HG03469 (cell line): ENCODE measurements at regions not wholly inside any gene's neighbourhood (a gene's known extent, or its start where the extent isn't known, plus 50 kb on each side); places are given as distances from the start of the nearest gene placed in this dataset.

Source experiments
- ATAC-seq: cut with Tn5 transposase; IDR thresholded peaks from one replicate; pipeline ENCODE4 v1.9.1; 2021; ENCODE audit warnings: mild to moderate bottlenecking, moderate library complexity, moderate number of reproducible peaks; ENCODE audit not compliant: unreplicated experiment

DNA sequence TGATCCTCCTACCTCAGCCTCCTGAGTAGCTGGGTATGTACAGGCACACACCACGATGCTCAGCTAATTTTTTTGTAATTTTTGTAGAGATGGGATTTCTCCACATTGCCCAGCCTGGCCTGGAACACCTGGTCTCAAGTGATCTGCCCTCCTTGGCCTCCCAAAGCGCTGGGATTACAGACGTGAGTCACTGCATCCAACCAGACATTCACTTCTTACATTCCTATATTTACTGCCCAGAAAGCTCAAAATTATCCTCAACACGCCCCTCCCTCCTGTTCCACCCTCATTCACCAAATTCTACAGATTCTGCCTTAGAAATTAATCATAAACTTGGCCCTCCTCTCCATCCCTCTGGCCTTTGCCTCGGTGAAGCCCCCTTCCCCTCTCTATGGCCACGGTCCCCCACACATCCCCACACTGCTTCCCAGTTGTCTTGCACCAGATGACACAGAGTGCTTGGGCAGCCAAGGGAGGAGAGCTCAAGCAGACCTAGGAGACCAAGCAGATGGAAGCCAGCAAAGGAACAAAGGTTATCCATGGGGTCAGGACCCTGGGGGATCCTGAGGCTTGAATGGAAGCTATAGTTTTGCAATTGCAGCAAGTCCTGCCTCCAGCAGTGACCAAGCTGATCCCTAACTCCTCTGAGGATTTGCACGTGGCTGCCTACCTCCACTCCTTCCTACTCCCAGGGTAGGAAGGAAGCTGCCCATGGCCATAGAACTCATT lies 213.2 kb upstream of the FOXN3 start:
- ATAC-seq: no peak

- no peak for ATAC-seq
These were observed 212.3 kb upstream of the FOXN3 start for GRCh38 chr14:89629383-89629782.

- no peak for ATAC-seq
These were observed 211.5 kb upstream of the FOXN3 start for GRCh38 chr14:89628521-89628920.

GRCh38 chr14:89626233-89626806 lies 209.3 kb upstream of the FOXN3 start:
- ATAC-seq: no peak

- ATAC-seq: no peak
These were observed 208.7 kb upstream of the FOXN3 start for GRCh38 chr14:89625731-89626232.

DNA sequence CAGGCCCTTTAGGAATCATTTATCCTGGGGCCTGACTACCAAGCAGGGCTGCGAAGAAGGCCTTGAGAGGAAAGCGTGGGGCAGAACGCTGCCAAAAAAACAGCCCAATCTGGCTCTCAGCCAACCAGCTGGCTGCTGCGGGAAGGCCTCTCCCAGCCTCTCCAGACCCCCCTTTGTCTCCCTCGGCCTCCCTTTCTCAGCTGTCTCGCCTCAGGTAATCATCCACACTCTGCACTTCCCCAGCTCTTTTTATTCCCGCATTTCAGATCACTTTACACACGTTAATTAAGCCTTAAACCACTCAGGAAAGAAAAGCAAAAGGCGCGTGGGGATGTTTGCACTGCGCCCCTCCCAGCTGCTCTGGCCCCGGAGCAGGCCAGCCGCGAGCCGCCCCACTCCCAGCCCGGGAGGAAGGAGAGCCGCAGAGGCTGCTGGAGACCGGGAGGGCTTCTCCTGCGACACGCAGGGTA lies 208.2 kb upstream of the FOXN3 start:
- ATAC-seq: no peak

DNA sequence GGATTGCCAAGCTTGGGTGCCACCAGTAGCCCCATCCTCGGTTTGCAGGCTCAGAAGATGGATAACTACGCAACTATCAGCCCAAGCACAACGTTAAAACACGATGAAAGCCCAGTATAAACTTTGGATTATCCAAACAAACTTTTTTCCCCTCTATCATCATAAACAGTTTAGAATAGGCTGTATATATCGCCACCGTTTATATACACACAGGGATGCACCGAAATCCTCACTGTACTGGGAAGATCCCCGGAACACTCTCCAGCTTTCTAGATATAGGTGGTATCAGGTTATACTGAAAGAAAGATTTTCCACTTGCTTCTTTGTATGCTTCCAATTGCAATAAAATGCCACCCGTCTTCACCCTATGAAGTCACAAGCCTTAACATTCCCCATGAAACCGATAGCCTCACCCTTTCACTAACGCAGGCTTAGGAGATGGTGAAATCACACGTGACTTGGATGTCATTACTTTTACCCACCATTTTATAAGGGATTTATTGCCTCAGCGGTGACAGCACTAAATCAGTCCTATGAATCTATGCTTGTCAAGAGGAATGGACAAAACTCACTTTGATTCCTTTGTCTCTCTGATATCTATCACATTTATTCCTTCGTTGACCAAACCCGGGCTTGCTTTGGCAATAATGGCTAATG lies 207.6 kb upstream of the FOXN3 start:
- no peak for ATAC-seq

- ATAC-seq: no peak
These were observed 205.0 kb upstream of the FOXN3 start for GRCh38 chr14:89621791-89622638.

DNA sequence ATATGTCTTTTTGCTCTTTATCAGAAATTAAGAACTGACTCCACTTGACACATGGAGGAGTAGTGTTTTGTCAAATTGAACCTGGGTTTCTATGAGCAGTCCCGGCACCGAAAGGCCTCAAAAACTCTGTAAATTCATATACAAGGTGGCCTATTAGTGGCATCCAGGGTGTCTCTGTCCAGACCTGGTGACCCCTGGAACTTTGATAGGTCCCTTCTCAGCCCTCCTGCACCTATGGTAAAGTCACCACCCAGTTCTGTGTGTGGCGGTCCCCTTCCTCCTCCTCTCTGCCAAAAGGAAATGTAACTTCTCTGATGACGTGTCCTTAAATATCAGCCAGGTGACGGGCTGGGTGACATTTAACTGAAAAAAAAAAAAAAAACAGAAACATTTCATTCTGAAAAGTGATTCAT lies 204.0 kb upstream of the FOXN3 start:
- ATAC-seq: no peak

DNA sequence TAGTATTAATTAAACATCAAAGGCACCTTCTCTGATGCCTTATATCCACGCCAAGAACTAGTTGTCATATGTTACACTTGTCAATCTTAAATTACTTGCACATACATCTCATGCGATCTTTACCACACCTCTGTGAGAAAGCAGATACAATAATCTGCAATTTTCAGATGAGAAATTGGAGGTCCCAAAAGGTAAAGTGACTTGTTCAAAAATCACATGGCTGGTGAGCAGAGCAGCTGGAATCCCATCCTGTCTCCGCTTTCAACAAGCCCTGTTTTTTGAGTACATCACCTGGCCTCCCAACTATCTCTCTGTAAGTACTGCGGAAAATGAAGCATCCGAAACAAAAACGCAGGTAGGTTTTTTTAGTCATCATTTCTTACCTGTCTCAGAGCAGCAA lies 203.4 kb upstream of the FOXN3 start:
- no peak for ATAC-seq

- no peak for ATAC-seq
These were observed 202.6 kb upstream of the FOXN3 start for GRCh38 chr14:89619596-89619995.

DNA sequence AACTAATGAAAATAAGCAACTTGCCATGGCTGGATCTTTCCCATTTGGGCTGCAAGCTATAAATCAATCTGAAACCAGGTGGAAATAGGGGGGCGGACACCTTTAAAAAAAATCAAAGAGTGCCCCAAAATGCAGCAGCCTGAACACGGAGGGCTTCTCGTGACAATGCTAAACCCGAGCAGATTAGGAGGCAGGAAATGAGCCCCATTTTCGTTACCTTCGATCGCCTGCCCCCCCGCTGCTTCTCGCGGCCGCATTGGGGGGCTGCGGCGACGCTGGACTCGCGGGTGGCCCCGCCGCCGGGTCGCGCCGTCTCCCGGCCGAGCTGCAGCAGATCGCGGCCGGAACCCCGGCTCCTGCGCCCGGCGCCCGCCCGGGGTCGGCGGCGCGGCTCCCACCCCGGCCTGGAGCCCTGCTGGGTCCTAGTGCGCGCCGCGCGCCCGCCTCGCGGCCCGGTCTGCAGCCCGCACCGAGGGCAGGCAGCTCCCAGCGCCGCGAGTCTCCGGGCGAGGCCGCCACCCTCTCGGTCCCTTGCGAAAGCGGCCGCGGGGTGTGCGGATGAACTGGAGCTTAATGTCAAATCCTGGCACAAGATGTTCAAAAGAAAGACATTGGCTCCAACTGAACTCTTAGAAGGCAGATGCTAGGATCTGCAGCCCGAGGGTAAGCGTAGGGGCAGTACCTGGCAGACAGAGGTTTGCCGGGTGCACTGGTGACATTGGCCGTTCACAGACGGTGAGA lies 201.9 kb upstream of the FOXN3 start:
- peak; percentile 44 for ATAC-seq

DNA sequence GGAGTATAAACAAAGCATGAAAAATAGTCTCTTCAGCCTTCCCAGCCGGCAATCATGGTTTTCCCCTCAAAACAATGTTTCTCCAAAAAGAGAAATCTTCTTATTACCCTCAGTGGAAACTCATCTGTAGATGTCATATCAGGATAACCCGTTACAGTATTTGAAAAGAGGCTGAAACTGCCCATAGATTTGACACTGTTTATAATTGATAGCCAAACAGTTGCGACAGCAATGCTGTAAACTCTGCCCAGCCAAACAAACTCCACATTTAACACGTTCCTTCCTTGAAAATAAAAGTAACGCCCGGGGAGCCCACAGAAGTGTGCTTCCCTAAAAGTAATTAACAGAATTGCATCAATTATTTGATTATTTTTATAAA lies 201.3 kb upstream of the FOXN3 start:
- no peak for ATAC-seq

- ATAC-seq: no peak
These were observed 200.7 kb upstream of the FOXN3 start for GRCh38 chr14:89617481-89618329.

- ATAC-seq: no peak
These were observed 199.9 kb upstream of the FOXN3 start for GRCh38 chr14:89616852-89617341.

GRCh38 chr14:89616425-89616824 lies 199.4 kb upstream of the FOXN3 start:
- no peak for ATAC-seq

DNA sequence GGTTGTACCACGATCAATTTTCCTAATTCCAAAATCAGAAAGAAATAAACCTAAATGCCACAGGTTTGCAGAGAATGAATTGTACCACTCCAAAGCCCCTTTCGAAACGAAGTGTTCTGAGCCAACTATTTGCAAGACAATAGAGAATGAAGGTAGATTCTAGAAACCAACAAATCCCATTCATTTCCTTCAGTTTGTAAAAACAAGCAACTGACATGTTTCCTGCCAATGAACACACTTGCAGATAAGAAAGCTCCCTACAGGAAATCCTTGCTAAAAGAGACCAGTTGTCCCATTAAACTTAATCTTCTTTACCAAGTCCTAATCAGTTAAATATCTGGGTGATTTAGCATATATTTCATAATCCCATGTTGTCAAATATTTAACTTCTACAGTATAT lies 198.4 kb upstream of the FOXN3 start:
- no peak for ATAC-seq

DNA sequence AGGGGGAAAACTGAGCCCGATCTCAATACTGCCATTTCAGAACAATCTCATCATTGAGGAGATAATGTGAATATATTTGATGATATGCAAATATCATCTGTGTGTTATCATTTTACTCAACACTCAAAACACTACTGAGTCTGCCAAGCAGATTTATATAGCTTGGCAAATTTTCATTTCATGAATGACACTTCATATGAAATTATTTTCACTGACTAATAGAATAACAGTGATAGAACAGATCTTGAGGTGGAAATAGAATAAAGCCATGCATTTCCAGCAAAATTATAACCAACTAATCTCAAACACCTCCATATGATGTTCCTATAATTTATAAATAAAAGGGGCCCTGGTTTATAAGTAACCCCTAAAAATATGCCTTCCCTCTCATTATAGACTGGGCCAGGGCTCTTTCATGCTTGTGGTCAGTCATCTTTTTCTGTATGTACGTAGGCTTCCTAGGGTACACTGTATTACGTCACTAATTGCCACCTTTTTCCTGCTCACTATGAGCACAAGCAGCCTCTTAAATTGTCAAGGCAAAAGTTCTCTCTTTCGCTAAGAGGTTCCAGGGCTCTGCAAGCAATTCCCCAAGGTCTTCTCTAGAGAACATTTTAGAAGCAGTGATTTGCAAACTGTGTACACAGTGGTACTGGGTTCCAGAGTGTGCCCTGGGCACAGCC lies 197.1 kb upstream of the FOXN3 start:
- no peak for ATAC-seq
